HG02588 (cell line): ENCODE measurements at regions not wholly inside any gene's neighbourhood (a gene's known extent, or its start where the extent isn't known, plus 50 kb on each side); places are given as distances from the start of the nearest gene placed in this dataset.

Source experiments
- ATAC-seq: cut with Tn5 transposase; IDR thresholded peaks from one replicate; pipeline ENCODE4 v1.9.1; 2021; ENCODE audit warnings: mild to moderate bottlenecking, moderate library complexity; ENCODE audit not compliant: unreplicated experiment

DNA sequence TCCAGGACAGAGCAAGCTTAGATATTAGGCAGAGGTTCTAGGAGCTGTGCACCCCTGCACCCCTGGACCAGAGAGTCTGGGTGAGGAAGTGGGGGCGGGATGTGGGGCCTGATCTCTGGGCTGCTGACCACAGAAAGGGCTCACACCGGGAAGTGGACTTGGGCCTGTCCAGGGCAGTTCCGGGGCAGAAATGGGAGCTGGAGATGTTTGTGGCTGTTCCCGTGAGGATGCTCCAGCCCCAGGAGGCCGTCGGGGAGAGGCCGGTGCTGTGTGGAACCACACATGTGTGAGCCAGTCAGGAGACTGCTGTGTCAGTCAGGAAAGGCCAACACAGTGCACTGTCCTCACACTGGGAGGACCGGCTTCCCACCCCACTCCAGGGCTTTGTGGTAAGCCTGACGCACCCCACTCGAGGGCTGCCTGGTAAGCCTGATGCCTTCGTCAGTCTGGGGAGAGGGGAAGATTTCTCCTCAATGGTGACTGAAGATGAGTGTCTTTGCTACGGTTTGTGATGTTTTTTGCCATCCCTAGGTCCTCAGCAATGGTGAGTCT is 741.0 kb downstream of the BRD1 start:
- ATAC-seq: no peak

GRCh38 chr22:49086181-49086580 is 741.5 kb downstream of the BRD1 start:
- no peak for ATAC-seq

GRCh38 chr22:49084206-49084605 is 743.5 kb downstream of the BRD1 start:
- ATAC-seq: no peak

DNA sequence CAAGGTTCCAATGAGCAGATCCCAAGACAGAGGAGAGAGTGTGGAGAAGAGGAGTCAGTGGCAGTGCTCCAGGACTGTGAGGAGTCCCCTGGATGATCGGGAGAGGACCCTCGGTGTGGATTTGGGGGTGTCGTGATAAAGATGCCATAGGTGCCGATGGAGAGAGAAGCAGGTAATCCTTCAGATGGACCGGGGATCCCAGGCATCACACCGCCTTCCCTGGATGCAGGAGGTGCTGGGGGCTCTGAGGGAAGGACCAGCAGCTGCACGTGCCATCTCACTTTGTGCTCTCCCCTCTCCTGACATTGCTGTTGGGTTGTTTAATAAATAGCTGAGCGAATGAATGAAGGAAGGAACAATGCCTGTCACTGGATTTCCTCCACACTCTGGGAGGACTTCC is 744.1 kb downstream of the BRD1 start:
- no peak for ATAC-seq

DNA sequence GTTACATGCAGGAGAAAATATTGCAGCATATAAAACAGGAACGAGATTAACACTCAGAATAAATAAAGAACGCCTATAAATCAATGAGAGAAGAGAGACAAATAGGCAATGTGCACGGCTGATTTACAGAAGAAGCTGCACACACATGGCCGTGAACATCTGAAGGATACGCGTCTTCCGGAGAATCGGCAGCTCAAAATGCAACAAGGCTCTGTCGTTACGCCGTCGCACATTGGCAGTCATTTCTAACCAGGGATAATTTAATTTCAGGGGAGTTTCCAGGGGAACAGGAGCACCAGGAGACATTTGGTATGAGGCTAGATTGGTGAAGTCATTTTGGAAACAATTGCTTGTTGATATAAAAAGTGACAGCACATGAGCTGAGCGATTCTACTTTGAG is 745.2 kb downstream of the BRD1 start:
- ATAC-seq: no peak

DNA sequence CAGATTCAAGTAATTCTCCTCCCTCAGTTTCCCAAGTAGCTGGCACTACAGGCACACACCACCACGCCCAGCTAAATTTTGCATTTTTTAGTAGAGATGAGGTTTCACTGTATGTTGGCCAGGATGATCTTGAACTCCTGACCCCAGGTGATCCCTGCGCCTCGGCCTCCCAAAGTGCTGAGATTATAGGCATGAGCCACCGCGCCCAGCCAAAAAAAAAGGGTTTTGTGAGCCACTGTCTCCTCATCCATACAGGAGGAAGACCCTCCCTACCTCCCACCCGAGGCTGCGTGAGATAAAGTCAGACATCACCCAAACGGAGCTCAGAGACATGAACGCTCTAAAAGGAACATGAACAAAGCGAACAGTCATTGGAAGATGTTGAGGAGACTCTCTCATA is 745.7 kb downstream of the BRD1 start:
- ATAC-seq: no peak

DNA sequence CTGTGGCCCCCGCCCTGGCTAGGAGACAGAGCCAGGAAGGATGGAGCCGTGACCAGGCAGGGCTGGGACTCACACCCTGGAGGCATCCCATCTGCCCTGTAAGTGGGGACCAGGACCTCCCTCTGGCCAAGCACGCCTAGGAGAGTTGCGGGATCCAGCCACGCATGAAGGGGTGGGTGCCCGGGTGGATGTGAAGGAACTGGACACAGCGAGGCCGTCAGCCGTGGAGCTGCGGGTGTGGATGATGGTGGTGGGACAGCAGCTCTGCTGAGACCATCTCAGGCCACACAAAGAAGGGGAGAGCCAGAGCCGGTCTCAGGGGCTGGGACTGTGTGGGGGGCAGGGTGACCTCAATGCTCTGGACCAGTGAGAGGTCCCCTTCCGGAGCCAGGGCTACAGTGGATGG is 746.4 kb downstream of the BRD1 start:
- no peak for ATAC-seq

GRCh38 chr22:49080631-49081030 is 747.0 kb downstream of the BRD1 start:
- no peak for ATAC-seq

- no peak for ATAC-seq
Observed at GRCh38 chr22:49079743-49080500, 747.8 kb downstream of the BRD1 start.

DNA sequence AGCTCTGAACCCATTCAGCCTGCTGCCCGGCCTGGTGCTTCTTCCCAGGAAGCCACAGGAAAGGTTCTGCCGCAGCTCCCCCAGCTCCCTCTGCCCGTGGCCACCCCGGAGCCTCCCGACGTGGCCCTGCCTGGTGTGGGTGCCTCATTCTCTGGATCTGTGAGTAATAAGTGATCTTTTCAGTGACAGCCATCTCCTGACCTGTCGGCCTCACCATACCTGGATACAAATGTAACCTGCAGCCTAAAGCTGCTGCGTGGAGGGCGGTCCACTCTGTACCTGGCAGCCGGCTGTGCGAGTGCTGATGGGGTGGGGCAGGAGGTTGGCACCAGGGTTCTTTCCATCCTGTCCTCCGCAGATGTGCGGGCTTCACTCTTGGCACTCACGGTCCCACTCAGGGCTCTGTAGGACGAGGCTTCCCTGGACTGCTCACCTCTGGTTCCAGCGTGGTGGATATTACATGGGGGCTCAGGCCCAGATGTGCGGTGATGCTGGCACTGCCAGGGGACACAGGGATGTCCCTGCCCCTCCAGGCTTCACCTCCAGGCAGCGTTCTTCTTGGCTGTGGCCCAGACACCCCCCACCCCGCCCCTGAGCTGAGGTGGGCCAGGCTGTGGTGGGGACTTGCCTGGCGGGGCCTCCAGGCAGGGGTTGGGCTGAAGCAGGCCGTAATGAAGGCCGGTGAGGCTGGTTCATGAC is 748.5 kb downstream of the BRD1 start:
- ATAC-seq: no peak

DNA sequence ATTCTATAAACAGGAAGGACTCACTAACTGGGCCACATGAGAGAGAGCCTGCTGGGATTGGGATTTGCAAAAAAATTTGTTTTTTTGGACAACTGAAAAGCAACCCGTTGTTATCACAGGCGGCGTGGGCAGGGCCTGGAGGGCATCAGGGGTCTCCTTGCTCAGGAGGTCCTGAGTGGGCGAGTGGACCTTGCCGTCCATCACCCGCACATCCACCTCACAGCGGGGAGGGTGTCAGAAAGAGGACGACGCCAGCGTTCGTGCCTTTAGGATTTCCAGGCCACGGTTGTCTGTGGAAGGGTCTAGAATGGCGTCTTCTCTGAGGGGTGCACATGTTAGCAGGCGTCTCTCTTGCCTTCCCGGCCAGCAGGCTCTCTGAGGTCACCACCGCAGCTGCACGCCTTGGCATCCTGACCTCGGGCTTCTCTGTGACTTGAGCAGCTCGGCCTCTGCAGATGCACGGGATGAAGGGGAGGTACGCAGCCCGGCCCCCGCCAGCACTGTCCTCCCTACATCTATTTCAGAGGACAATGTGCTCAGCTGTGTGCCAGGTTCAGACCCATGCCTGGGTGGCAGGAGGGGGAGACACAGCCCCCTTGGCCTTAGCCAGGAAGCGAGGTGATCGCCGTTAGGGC is 749.5 kb downstream of the BRD1 start:
- ATAC-seq: no peak

DNA sequence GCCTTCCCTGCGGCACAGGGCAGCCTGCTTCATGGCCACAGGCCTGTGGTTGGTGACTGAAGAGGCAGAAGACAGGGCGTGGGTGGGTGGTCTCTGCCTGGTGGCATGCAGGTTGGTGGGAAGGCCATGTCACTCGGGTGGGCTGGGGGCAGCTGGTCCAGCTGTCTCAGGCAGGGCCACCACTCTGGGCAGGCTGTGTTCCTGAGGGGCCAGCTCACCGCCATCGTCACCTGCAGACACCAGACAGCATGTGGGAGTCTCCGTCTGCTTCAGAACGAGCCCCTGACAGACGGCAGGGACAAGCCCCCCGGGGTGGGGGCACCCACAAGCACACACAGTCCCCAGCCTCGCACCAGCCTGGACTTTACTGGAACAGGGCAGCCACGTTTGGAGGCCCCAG is 750.1 kb downstream of the BRD1 start:
- ATAC-seq: no peak

DNA sequence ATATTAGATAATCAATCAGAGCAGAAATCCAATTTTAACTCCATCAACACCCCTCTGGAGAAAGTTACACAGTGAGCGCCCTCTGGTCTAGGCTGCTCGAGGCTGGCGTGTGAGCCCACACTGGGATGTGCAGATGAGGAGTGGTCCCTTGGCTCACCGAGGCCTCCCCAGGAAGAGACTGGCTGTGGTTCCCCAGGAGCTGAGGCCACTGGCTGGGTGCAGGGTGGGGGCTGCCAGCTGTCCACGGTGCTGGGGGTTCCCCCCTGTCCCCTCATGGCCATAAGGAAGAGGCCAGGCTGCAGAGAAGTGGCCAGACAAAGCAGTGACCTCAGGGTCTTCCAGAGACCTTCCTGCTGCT is 750.7 kb downstream of the BRD1 start:
- ATAC-seq: no peak

GRCh38 chr22:49076300-49077035 is 751.2 kb downstream of the BRD1 start:
- no peak for ATAC-seq

GRCh38 chr22:49075150-49075549 is 752.5 kb downstream of the BRD1 start:
- no peak for ATAC-seq

- ATAC-seq: no peak
Observed at GRCh38 chr22:49073873-49074417, 753.7 kb downstream of the BRD1 start.

GRCh38 chr22:49072996-49073645 is 754.6 kb downstream of the BRD1 start:
- ATAC-seq: no peak

GRCh38 chr22:49070501-49070900 is 757.2 kb downstream of the BRD1 start:
- no peak for ATAC-seq

DNA sequence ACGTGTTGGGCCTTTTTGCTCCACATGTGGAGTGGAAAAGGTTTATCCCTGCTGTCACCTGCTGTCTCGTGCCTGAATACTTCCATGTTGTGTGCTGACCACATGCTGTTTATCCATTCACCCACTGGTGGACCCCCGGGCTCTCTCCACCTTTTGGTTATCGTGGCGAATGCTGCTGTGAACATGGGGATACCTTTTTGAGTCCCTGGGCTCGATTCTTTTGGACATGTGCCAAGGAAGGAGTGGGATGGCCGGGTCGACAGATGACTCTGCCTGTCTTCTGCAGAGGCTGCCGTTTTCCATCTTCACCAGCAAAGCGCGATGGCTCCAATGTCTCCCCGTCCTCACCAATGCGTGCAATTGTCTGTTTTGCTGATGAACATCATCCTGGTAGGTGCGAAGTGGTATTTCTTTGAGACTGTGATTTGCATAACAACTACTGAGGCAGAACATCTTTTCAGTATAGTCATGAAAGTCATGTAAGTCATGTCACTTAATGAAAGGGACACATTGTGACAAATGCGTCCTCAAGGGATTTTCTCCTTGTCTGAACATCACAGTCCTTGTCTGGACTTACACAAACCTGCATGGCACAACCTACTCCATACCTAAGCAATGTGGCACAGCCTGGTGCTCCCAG is 758.7 kb downstream of the BRD1 start:
- ATAC-seq: no peak

- ATAC-seq: no peak
Observed at GRCh38 chr22:49067504-49067903, 760.2 kb downstream of the BRD1 start.
